Mucosa of descending colon (tissue), 3 donors: ENCODE measurements at regions not wholly inside any gene's neighbourhood (a gene's known extent, or its start where the extent isn't known, plus 50 kb on each side); places are given as distances from the start of the nearest gene placed in this dataset.

Experiments
- ATAC-seq: fragments of 200-7000 bp; cut with Tn5 transposase; one replicate; pipeline ENCODE4 v1.9.1; 2020; ENCODE audit warnings: mild to moderate bottlenecking, moderate library complexity
- DNase-seq, 3 donors: peaks; one replicate each; pipeline ENCODE4 v3.0.0-alpha.2; 2020
- H3K36me3 ChIP-seq: fragments of 200-600 bp; one replicate; pipeline ENCODE4 v1.8.0; 2021; ENCODE audit warnings: low read depth, mild to moderate bottlenecking
- H3K4me1 ChIP-seq: fragments of 200-600 bp; one replicate; pipeline ENCODE4 v1.8.0; 2021; ENCODE audit warnings: low read depth, mild to moderate bottlenecking
- H3K4me3 ChIP-seq: fragments of 200-600 bp; one replicate; pipeline ENCODE4 v1.8.0; 2021; ENCODE audit warnings: mild to moderate bottlenecking
- H3K9me3 ChIP-seq: fragments of 200-600 bp; one replicate; pipeline ENCODE4 v1.8.0; 2021; ENCODE audit warnings: mild to moderate bottlenecking
- CTCF ChIP-seq: fragments of 200-600 bp; IDR thresholded peaks from one replicate; pipeline ENCODE4 v1.8.0; 2022; ENCODE audit warnings: antibody characterized with exemption, mild to moderate bottlenecking
- intact Hi-C, 2 donors: fragments of 100-400 bp; cut with DNase I in 1 of 2; cut with micrococcal nuclease in 1 of 2; formaldehyde crosslinking; loops; one replicate each; pipeline versions ENCODE4 v1.11.0 to v1.11.1; 2022; cut with DNase I, micrococcal nuclease
- donor health status: DM: no; HTN: no; CAD: no; lungs with moderate emphysema.
- donor health status: DM: no; HTN: no; CAD: no.
- donor health status: DM: no; HTN: yes; CAD: no.

GRCh38 chr4:4696530-4696929, 154.7 kb upstream of the STX18 start:
- DNase-seq = no peak
- Histone ChIP-seq H3K9me3 (no peaks in the 10 kb centered on the region), H3K36me3 (no peaks in the 10 kb centered on the region), H3K4me3 (no peak overlapping the region), H3K4me1 (no peaks in the 10 kb centered on the region)
- intact Hi-C loops = no loop called here
- no peak for TF ChIP-seq CTCF
- ATAC-seq = no peak

- H3K4me1 ChIP-seq = no peaks in the 10 kb centered on the region
- H3K9me3 ChIP-seq = no peaks in the 10 kb centered on the region
- no peak for DNase-seq
- no peaks in the 10 kb centered on the region for H3K36me3 ChIP-seq
- TF ChIP-seq CTCF = no peak
- no peak for ATAC-seq
- intact Hi-C loops = no loop called here
- H3K4me3 ChIP-seq = no peak overlapping the region
Measured at GRCh38 chr4:4695497-4695896, 153.6 kb upstream of the STX18 start.

GRCh38 chr4:4694827-4695226, 153.0 kb upstream of the STX18 start:
- ATAC-seq = no peak
- Histone ChIP-seq H3K4me1 (no peaks in the 10 kb centered on the region), H3K36me3 (no peaks in the 10 kb centered on the region), H3K4me3 (no peak overlapping the region), H3K9me3 (no peaks in the 10 kb centered on the region)
- DNase-seq = no peak
- TF ChIP-seq CTCF = no peak
- intact Hi-C loops = no loop called here

- Histone ChIP-seq H3K4me1 (no peaks in the 10 kb centered on the region), H3K9me3 (no peaks in the 10 kb centered on the region), H3K36me3 (no peaks in the 10 kb centered on the region), H3K4me3 (no peak overlapping the region)
- no peak for ATAC-seq
- intact Hi-C loops = no loop called here
- no peak for DNase-seq
- no peak for TF ChIP-seq CTCF
Measured at GRCh38 chr4:4694296-4694772, 152.5 kb upstream of the STX18 start.

GRCh38 chr4:4693755-4694295, 152.0 kb upstream of the STX18 start:
- Histone ChIP-seq H3K36me3 (no peaks in the 10 kb centered on the region), H3K4me1 (no peaks in the 10 kb centered on the region), H3K9me3 (no peaks in the 10 kb centered on the region), H3K4me3 (no peak overlapping the region)
- no peak for ATAC-seq
- no peak for TF ChIP-seq CTCF
- intact Hi-C loops = no loop called here
- no peak for DNase-seq

GRCh38 chr4:4693258-4693657, 151.4 kb upstream of the STX18 start:
- no peaks in the 10 kb centered on the region for H3K36me3 ChIP-seq
- no peak for ATAC-seq
- H3K9me3 ChIP-seq = no peaks in the 10 kb centered on the region
- no peak overlapping the region for H3K4me3 ChIP-seq
- TF ChIP-seq CTCF = no peak
- no peaks in the 10 kb centered on the region for H3K4me1 ChIP-seq
- intact Hi-C loops = no loop called here
- no peak for DNase-seq
